Nephron progenitor cell (in vitro differentiated cells): ENCODE measurements at regions not wholly inside any gene's neighbourhood (a gene's known extent, or its start where the extent isn't known, plus 50 kb on each side); places are given as distances from the start of the nearest gene placed in this dataset.

Experiments
- DNase-seq: peaks from one replicate; pipeline ENCODE4 v3.0.0; 2021
- H3K27ac Mint-ChIP-seq: 2 replicates; pipeline ENCODE4 v1.8.0; 2021; ENCODE audit warnings: mild to moderate bottlenecking, moderate library complexity, mixed read lengths
- H3K27me3 Mint-ChIP-seq: 2 replicates; pipeline ENCODE4 v1.8.0; 2021; ENCODE audit warnings: mild to moderate bottlenecking, low read depth, mixed read lengths; ENCODE audit not compliant: poor library complexity
- H3K36me3 Mint-ChIP-seq: 2 replicates; pipeline ENCODE4 v1.8.0; 2021; ENCODE audit warnings: low read depth, mixed read lengths
- H3K4me1 Mint-ChIP-seq: 2 replicates; pipeline ENCODE4 v1.8.0; 2021; ENCODE audit warnings: mixed read lengths
- H3K4me3 Mint-ChIP-seq: 2 replicates; pipeline ENCODE4 v1.8.0; 2021; ENCODE audit warnings: mild to moderate bottlenecking, moderate library complexity, mixed read lengths
- H3K9me3 Mint-ChIP-seq: 2 replicates; pipeline ENCODE4 v1.8.0; 2021; ENCODE audit warnings: mild to moderate bottlenecking, moderate library complexity, mixed read lengths
- CTCF ChIP-seq: fragments of 200-600 bp; sonication (generic); IDR thresholded peaks from 2 replicates; pipeline ENCODE4 v1.5.0; 2021; ENCODE audit warnings: antibody characterized with exemption

DNA sequence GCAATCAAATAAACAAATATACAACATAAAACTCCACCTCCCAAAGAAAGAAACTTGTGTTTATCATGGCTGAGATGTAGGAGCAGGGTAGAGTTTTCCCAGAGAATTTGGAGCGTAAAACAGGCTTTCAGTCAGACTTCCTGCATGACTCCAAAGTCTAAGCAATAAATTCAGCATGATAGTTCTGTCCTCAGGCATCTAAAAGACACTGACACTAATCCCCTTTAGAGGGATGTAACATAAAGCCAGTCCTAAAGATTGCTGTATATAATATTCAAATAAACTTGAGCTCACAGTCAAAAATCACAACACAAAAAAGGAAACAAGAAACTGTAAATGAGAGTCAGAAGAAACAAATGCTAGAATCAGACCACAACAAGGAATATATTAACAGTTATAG lies 234.4 kb downstream of the CENPW start:
- Mint-ChIP-seq H3K9me3 (no peaks in the 10 kb centered on the region), H3K4me3 (no peak overlapping the region), H3K27ac (no peak overlapping the region), H3K27me3 (no peaks in the 10 kb centered on the region), H3K36me3 (no peaks in the 10 kb centered on the region), H3K4me1 (peaks cover 14% of the 10 kb centered on the region)
- no peak for DNase-seq
- no peak for TF ChIP-seq CTCF

GRCh38 chr6:126581316-126581715 lies 241.4 kb downstream of the CENPW start:
- no peaks in the 10 kb centered on the region for H3K4me1 Mint-ChIP-seq
- H3K27me3 Mint-ChIP-seq, result no peaks in the 10 kb centered on the region
- no peak overlapping the region for H3K27ac Mint-ChIP-seq
- H3K4me3 Mint-ChIP-seq, result no peak overlapping the region
- TF ChIP-seq CTCF, result no peak
- H3K9me3 Mint-ChIP-seq, result no peaks in the 10 kb centered on the region
- no peaks in the 10 kb centered on the region for H3K36me3 Mint-ChIP-seq
- DNase-seq, result no peak

DNA sequence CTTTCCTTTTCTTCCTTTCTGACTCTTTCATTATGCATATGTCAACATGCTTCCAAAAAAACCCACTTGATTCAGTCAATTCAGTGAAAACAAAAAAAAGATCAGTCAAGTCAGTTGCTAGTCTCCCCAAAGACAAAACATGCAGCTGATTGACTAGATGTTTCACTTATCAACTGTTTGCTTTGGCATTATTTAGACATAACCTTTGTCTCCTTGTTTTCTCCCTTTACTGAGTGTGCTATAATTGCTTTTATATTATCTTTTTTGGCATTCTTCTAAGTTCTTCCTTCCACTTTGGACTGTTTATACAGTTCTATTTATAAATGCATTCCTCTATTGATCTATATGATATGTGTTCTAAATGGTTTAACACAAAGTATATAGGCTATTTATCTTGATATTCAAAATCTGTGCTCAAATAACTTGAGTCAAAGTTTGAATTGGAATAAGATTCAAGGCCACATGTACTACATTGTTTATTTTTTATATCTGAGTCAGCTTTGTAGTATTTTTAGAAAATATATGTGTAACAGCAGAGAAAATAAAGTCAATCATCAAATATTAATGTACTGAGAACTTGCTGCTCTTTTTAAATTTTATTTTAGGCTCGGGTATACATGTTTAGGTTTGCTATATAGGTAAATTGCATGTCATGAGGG lies 260.5 kb downstream of the CENPW start:
- Mint-ChIP-seq H3K27ac (no peak overlapping the region), H3K27me3 (no peaks in the 10 kb centered on the region), H3K9me3 (peaks cover 41% of the 10 kb centered on the region)

GRCh38 chr6:126603410-126603809 lies 263.5 kb downstream of the CENPW start:
- Mint-ChIP-seq H3K9me3 (peaks cover 23% of the 10 kb centered on the region), H3K4me1 (no peaks in the 10 kb centered on the region), H3K4me3 (no peak overlapping the region), H3K36me3 (peaks cover 10% of the 10 kb centered on the region), H3K27ac (no peak overlapping the region), H3K27me3 (no peaks in the 10 kb centered on the region)
- TF ChIP-seq CTCF, result no peak
- no peak for DNase-seq

More for the DNA sequence above, 260.5 kb downstream of the CENPW start:
- no peak overlapping the region for H3K4me3 Mint-ChIP-seq
- no peak for TF ChIP-seq CTCF
- H3K4me1 Mint-ChIP-seq, result no peaks in the 10 kb centered on the region
- H3K36me3 Mint-ChIP-seq, result peaks cover 10% of the 10 kb centered on the region
- no peak for DNase-seq

GRCh38 chr6:126605089-126605488 lies 265.2 kb downstream of the CENPW start:
- no peaks in the 10 kb centered on the region for H3K4me1 Mint-ChIP-seq
- H3K27me3 Mint-ChIP-seq, result no peaks in the 10 kb centered on the region
- no peak for TF ChIP-seq CTCF
- peaks cover 10% of the 10 kb centered on the region for H3K9me3 Mint-ChIP-seq
- no peak overlapping the region for H3K4me3 Mint-ChIP-seq
- no peak overlapping the region for H3K27ac Mint-ChIP-seq
- H3K36me3 Mint-ChIP-seq, result peaks cover 6% of the 10 kb centered on the region
- no peak for DNase-seq

DNA sequence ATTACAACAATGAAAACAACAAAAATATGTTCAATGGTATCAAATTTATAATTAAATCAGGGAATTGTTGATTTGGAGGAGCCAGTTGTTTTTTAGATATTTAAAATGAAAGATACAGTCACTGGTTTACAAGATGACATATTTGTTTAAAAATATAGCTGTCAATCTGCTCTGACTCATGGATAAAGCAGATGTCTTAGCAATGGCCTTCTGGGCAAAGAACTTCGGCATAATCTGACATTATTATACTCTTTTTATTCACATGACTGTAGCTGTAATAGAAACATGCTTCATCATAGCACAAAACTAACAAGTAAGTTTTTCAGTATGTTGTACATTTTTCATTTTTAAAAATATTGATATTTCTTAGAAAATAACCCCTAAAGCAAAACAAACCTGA lies 267.4 kb downstream of the CENPW start:
- H3K27me3 Mint-ChIP-seq, result no peaks in the 10 kb centered on the region
- H3K9me3 Mint-ChIP-seq, result peaks cover 25% of the 10 kb centered on the region
- H3K4me3 Mint-ChIP-seq, result no peak overlapping the region
- no peak for TF ChIP-seq CTCF
- H3K4me1 Mint-ChIP-seq, result no peaks in the 10 kb centered on the region
- peaks cover 6% of the 10 kb centered on the region for H3K36me3 Mint-ChIP-seq
- no peak for DNase-seq
- H3K27ac Mint-ChIP-seq, result no peak overlapping the region
